ENCODE measurements at regions not wholly inside any gene's neighbourhood (a gene's known extent, or its start where the extent isn't known, plus 50 kb on each side); places are given as distances from the start of the nearest gene placed in this dataset.

DNA sequence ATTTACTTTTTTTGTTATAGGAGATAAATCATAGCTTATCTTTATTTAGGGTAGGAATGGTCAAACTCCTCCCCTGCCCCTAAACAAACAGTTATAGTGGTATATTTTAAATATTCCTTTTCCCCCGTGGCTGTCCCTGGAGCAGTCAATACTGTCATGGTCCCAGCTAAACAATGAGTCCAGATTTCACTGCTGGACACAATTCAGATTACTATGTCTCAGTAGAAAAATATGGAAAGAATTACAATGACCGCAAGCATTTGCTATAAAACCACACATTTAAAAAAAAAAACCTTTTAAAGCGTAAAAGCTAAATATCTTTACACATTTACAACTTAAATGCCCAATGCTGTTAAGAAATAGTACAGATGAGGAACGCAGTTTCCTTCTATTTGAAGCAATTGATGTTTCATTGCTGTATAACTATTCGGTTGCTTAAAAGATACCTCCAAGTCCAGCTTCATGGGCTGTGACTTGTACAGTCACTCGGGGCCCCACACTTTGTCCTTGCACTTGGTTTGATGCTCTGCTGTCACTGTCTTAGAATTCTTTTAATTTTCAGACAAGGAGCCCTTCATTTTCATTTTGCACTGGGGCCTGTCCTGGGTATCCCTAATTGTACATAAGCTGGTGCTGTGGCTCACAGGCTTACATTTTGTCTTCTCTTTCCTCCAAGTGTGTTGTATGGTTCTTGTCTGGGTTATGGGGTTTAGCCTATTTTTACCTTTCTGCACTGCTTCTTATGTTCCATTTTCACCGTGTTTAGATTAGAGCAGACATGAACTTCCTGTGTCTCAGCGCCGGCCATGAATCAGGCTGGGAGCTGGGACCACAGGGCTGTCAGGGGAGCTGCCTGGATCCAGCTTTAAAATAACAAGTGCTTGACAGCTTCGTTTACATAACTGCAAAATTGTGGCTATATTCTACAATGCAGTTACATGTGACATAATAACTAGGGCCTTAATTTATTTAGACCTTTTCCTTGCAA lies 530.2 kb upstream of the FZD8 start:
- H3K9me3 Mint-ChIP-seq (ENCODE audit: unreplicated experiment) = no peaks in the 10 kb centered on the region
- no peak overlapping the region for H3K27ac Mint-ChIP-seq (ENCODE audit: unreplicated experiment)
- no peak overlapping the region for H3K4me3 Mint-ChIP-seq (ENCODE audit: unreplicated experiment)
- no peaks in the 10 kb centered on the region for H3K36me3 Mint-ChIP-seq (ENCODE audit: low read depth, unreplicated experiment)
- H3K4me1 Mint-ChIP-seq (ENCODE audit: unreplicated experiment) = peaks cover 9% of the 10 kb centered on the region
- no peak for DNase-seq (ENCODE audit: low spot score)
- TF ChIP-seq, protein P1, sequence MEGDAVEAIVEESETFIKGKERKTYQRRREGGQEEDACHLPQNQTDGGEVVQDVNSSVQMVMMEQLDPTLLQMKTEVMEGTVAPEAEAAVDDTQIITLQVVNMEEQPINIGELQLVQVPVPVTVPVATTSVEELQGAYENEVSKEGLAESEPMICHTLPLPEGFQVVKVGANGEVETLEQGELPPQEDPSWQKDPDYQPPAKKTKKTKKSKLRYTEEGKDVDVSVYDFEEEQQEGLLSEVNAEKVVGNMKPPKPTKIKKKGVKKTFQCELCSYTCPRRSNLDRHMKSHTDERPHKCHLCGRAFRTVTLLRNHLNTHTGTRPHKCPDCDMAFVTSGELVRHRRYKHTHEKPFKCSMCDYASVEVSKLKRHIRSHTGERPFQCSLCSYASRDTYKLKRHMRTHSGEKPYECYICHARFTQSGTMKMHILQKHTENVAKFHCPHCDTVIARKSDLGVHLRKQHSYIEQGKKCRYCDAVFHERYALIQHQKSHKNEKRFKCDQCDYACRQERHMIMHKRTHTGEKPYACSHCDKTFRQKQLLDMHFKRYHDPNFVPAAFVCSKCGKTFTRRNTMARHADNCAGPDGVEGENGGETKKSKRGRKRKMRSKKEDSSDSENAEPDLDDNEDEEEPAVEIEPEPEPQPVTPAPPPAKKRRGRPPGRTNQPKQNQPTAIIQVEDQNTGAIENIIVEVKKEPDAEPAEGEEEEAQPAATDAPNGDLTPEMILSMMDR (IDR thresholded peaks at IDR 0.05; ENCODE audit: unreplicated experiment) = no peak
- no peaks in the 10 kb centered on the region for H3K27me3 Mint-ChIP-seq (ENCODE audit: unreplicated experiment)

DNA sequence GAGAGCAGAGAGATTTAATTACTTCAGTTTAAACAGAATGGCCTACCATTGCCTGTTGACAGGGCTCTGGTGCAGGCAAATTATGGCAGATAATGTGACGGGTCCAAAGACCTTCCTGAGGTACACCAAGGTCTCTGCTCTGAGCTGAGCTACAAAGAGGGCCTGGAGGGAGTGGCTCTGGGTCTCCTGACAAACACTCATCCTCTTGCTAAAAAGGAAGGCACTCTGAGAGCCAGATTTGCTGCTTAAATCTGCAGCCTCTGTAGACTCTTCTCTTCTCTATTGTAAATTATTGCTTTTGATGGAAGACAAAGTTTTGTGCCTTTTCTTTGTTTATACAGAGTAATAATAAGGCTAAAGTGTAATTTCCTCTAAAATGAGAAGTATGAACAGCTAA lies 529.5 kb upstream of the FZD8 start:
- no peak overlapping the region for H3K27ac Mint-ChIP-seq (ENCODE audit: unreplicated experiment)
- peaks cover 9% of the 10 kb centered on the region for H3K4me1 Mint-ChIP-seq (ENCODE audit: unreplicated experiment)
- TF ChIP-seq, protein P1 (IDR thresholded peaks at IDR 0.05; ENCODE audit: unreplicated experiment) = no peak
- H3K27me3 Mint-ChIP-seq (ENCODE audit: unreplicated experiment) = no peaks in the 10 kb centered on the region
- no peaks in the 10 kb centered on the region for H3K36me3 Mint-ChIP-seq (ENCODE audit: low read depth, unreplicated experiment)
- H3K9me3 Mint-ChIP-seq (ENCODE audit: unreplicated experiment) = no peaks in the 10 kb centered on the region
- H3K4me3 Mint-ChIP-seq (ENCODE audit: unreplicated experiment) = no peak overlapping the region
- DNase-seq (ENCODE audit: low spot score) = no peak

DNA sequence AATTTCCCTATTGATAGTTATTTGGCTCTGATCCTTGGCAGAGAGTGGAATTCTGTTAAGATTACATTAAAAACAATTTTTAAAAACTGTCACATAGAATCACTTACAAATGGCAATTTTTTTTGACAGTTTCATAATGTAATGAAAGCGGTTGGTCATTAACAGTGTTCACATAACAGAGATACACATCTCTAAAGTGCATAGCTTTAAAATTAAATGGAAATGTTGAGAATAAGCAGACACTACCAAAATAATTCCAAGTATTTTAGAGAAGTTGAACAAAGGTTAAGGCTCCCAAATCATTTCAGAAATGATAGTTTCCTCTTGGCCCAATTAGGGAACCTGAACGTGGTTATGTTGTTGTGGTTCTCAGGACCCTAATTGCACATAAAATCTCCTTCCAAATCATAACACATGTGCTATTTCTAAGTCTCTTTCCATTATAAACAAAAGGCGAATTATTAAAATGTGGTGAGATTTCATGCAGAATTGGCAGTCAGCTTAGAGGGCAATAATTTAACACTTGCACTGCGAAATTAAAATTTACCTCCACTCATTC lies 528.9 kb upstream of the FZD8 start:
- H3K4me1 Mint-ChIP-seq (ENCODE audit: unreplicated experiment) = peaks cover 9% of the 10 kb centered on the region
- no peak for DNase-seq (ENCODE audit: low spot score)
- no peak overlapping the region for H3K4me3 Mint-ChIP-seq (ENCODE audit: unreplicated experiment)
- no peaks in the 10 kb centered on the region for H3K36me3 Mint-ChIP-seq (ENCODE audit: low read depth, unreplicated experiment)
- H3K27me3 Mint-ChIP-seq (ENCODE audit: unreplicated experiment) = no peaks in the 10 kb centered on the region
- H3K9me3 Mint-ChIP-seq (ENCODE audit: unreplicated experiment) = no peaks in the 10 kb centered on the region
- TF ChIP-seq, protein P1 (IDR thresholded peaks at IDR 0.05; ENCODE audit: unreplicated experiment) = no peak
- H3K27ac Mint-ChIP-seq (ENCODE audit: unreplicated experiment) = no peak overlapping the region

DNA sequence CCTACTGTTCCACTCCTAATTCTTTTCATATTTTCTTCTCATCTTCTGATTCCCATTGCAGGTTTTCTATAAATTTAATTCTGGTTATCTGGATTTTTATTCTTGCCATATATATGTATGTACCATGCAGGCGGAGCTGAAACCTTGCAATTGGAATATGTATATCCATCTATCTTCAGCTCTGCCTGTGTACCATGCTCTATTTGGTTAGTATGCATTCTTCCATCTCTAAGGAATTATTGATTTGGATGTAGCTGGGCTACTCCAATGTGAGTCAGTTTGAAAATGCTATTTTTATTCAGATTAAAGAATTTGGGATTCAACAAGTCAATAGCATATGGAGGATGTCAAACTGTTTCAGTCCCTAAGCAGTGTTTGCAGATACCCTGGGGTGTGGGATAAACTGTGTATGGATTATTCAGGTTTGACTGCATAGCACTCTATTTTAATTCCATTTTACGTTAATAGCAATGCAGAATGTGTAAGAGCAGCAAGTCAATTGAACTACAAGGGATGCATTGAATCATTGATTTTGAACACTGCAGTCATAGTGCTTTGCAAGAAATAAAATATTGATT lies 528.1 kb upstream of the FZD8 start:
- Mint-ChIP-seq H3K4me3 (ENCODE audit: unreplicated experiment) (no peak overlapping the region), H3K9me3 (ENCODE audit: unreplicated experiment) (no peaks in the 10 kb centered on the region), H3K27ac (ENCODE audit: unreplicated experiment) (no peak overlapping the region), H3K4me1 (ENCODE audit: unreplicated experiment) (peaks cover 9% of the 10 kb centered on the region), H3K36me3 (ENCODE audit: low read depth, unreplicated experiment) (no peaks in the 10 kb centered on the region), H3K27me3 (ENCODE audit: unreplicated experiment) (no peaks in the 10 kb centered on the region)
- TF ChIP-seq, protein P1 (IDR thresholded peaks at IDR 0.05; ENCODE audit: unreplicated experiment) = no peak
- DNase-seq (ENCODE audit: low spot score) = no peak

All from endothelial cell (in vitro differentiated cells).